Neuronal stem cell (in vitro differentiated cells): ENCODE measurements at regions not wholly inside any gene's neighbourhood (a gene's known extent, or its start where the extent isn't known, plus 50 kb on each side); places are given as distances from the start of the nearest gene placed in this dataset.
"Not testable (repeated sequence)": the region's sequence is repeated elsewhere in the genome, so short reads cannot be mapped to it uniquely, and the experiment has no call there.

Source experiments
- DNase-seq: peaks from one replicate; pipeline ENCODE4 v3.0.0-alpha.2; 2013; ENCODE audit warnings: low spot score
- H2AFZ ChIP-seq: one replicate; pipeline ENCODE4 v1.6.1; 2013; ENCODE audit warnings: mild to moderate bottlenecking, low read length, inconsistent platforms
- H2AK5ac ChIP-seq: 2 replicates; pipeline ENCODE4 v1.6.1; 2013; ENCODE audit warnings: low read depth, mild to moderate bottlenecking, inconsistent platforms, low read length, moderate library complexity, mixed read lengths
- H2BK120ac ChIP-seq: 2 replicates; pipeline ENCODE4 v1.6.1; 2013; ENCODE audit warnings: low read depth, mild to moderate bottlenecking, inconsistent platforms, low read length, moderate library complexity, mixed read lengths
- H2BK12ac ChIP-seq: one replicate; pipeline ENCODE4 v1.6.1; 2013; ENCODE audit warnings: low read length, inconsistent platforms
- H2BK15ac ChIP-seq: 2 replicates; pipeline ENCODE4 v1.6.1; 2013; ENCODE audit warnings: mild to moderate bottlenecking, low read length, inconsistent platforms, mixed read lengths
- H2BK5ac ChIP-seq: one replicate; pipeline ENCODE4 v1.6.1; 2013; ENCODE audit warnings: inconsistent platforms, mild to moderate bottlenecking, low read length, moderate library complexity
- H3K14ac ChIP-seq: one replicate; pipeline ENCODE4 v1.6.1; 2013; ENCODE audit warnings: low read length, inconsistent platforms
- H3K18ac ChIP-seq: 2 replicates; pipeline ENCODE4 v1.6.1; 2013; ENCODE audit warnings: low read length, inconsistent platforms
- H3K23ac ChIP-seq: 2 replicates; pipeline ENCODE4 v1.6.1; 2013; ENCODE audit warnings: low read depth, mild to moderate bottlenecking, mixed read lengths, low read length, inconsistent platforms; ENCODE audit not compliant: poor library complexity
- H3K27ac ChIP-seq: replicated peaks from 3 replicates; pipeline ENCODE4 v1.5.1; 2013; ENCODE audit warnings: low read length, inconsistent platforms
- H3K27me3 ChIP-seq, 3 experiments: 2 replicates each; pipeline ENCODE4 v1.6.1; 2013; ENCODE audit warnings: low read length in 3 of 3, mild to moderate bottlenecking in 2 of 3, inconsistent platforms in 1 of 3, low read depth in 1 of 3, mixed read lengths in 1 of 3, moderate library complexity in 1 of 3; ENCODE audit not compliant: control insufficient read depth in 3 of 3, insufficient read depth in 3 of 3
- H3K36me3 ChIP-seq, 2 donors: replicated peaks in 1 of 2; 2 replicates each; pipeline ENCODE4 v1.6.1; 2013; ENCODE audit warnings: low read length in 2 of 2; ENCODE audit not compliant: control insufficient read depth in 2 of 2, insufficient read depth in 2 of 2
- H3K4ac ChIP-seq: 2 replicates; pipeline ENCODE4 v1.6.1; 2013; ENCODE audit warnings: inconsistent platforms, mild to moderate bottlenecking, low read length, moderate library complexity
- H3K4me1 ChIP-seq, 2 donors: 1 replicate in 1 of 2; 2 replicates in 1 of 2; pipeline ENCODE4 v1.6.1; 2013; ENCODE audit warnings: low read length in 2 of 2, low read depth in 1 of 2; ENCODE audit not compliant: control insufficient read depth in 2 of 2, insufficient read depth in 1 of 2
- H3K4me2 ChIP-seq: one replicate; pipeline ENCODE4 v1.6.1; 2013; ENCODE audit warnings: mild to moderate bottlenecking, low read length, inconsistent platforms; ENCODE audit not compliant: insufficient read depth, poor library complexity, severe bottlenecking
- H3K4me3 ChIP-seq, 2 donors: 2 replicates each; pipeline ENCODE4 v1.5.1; 2013; ENCODE audit warnings: low read length in 2 of 2, mild to moderate bottlenecking in 2 of 2, inconsistent platforms in 1 of 2, moderate library complexity in 1 of 2
- H3K79me1 ChIP-seq: one replicate; pipeline ENCODE4 v1.6.1; 2013; ENCODE audit warnings: low read depth, mild to moderate bottlenecking, inconsistent platforms, low read length, moderate library complexity
- H3K9ac ChIP-seq: one replicate; pipeline ENCODE4 v1.6.1; 2013; ENCODE audit warnings: mild to moderate bottlenecking, low read depth, low read length, inconsistent platforms; ENCODE audit not compliant: poor library complexity
- H3K9me3 ChIP-seq, 2 donors: replicated peaks in 1 of 2; 2 replicates each; pipeline versions ENCODE3 to v1.6.1; 2013; ENCODE audit warnings: low read length in 2 of 2, mild to moderate bottlenecking in 2 of 2, inconsistent platforms in 1 of 2, low read depth in 1 of 2, mixed read lengths in 1 of 2, moderate library complexity in 1 of 2; ENCODE audit not compliant: control insufficient read depth in 2 of 2, insufficient read depth in 1 of 2
- H4K8ac ChIP-seq: one replicate; pipeline ENCODE4 v1.6.1; 2013; ENCODE audit warnings: low read depth, mild to moderate bottlenecking, inconsistent platforms, low read length, moderate library complexity
- H4K91ac ChIP-seq: one replicate; pipeline ENCODE4 v1.6.1; 2013; ENCODE audit warnings: low read length, low read depth, mild to moderate bottlenecking, inconsistent platforms; ENCODE audit not compliant: poor library complexity
- WGBS, 2 donors: extraction: QIAGEN DNeasy Blood & Tissue Kit; methylation state at CpG; one replicate each; pipeline ENCODE4 v1.1.7; 2013; ENCODE audit warnings: missing lambda C conversion rate in 2 of 2, mixed read lengths in 1 of 2; ENCODE audit not compliant: insufficient read length in 2 of 2, insufficient replicate concordance in 1 of 2; ENCODE audit errors: extremely low coverage in 2 of 2; 5-methylcytosine and 5-hydroxymethylcytosine counted together

GRCh38 chr16:16565326-16565725 lies 186.4 kb downstream of the NPIPA7 start:
- H3K79me1 ChIP-seq, H2BK5ac ChIP-seq, H2BK120ac ChIP-seq, H3K4me2 ChIP-seq, H3K4ac ChIP-seq, H4K8ac ChIP-seq, H3K9ac ChIP-seq, H2AFZ ChIP-seq, H2BK15ac ChIP-seq, H3K36me3 ChIP-seq, H3K14ac ChIP-seq, DNase-seq, H4K91ac ChIP-seq, H3K23ac ChIP-seq, H3K27me3 ChIP-seq, H3K18ac ChIP-seq, H2BK12ac ChIP-seq, H2AK5ac ChIP-seq, H3K4me3 ChIP-seq, H3K27ac ChIP-seq, H3K9me3 ChIP-seq, H3K4me1 ChIP-seq: not testable (repeated sequence)
- WGBS, 2 donors: no CpG with 5 or more reads among the region's 7 CpGs

- not testable (repeated sequence) for H2AK5ac ChIP-seq, H4K91ac ChIP-seq, H2BK5ac ChIP-seq, H3K27ac ChIP-seq, H3K4me2 ChIP-seq, DNase-seq, H2BK120ac ChIP-seq, H3K14ac ChIP-seq, H3K4me1 ChIP-seq, H3K18ac ChIP-seq, H3K23ac ChIP-seq, H3K9me3 ChIP-seq, H2BK15ac ChIP-seq, H3K79me1 ChIP-seq, H4K8ac ChIP-seq, H3K36me3 ChIP-seq, H2BK12ac ChIP-seq, H3K4ac ChIP-seq, H3K4me3 ChIP-seq, H2AFZ ChIP-seq, H3K9ac ChIP-seq, H3K27me3 ChIP-seq
- WGBS, 2 donors: no CpG with 5 or more reads among the region's 5 CpGs
These were observed 191.1 kb downstream of the NPIPA7 start for GRCh38 chr16:16570055-16570454.

- not testable (repeated sequence) for H3K23ac ChIP-seq, H3K4ac ChIP-seq, H3K4me2 ChIP-seq, H4K8ac ChIP-seq, H3K79me1 ChIP-seq, H3K36me3 ChIP-seq, H4K91ac ChIP-seq, H3K9ac ChIP-seq, H2AFZ ChIP-seq, H2BK120ac ChIP-seq, H2BK5ac ChIP-seq, H3K27me3 ChIP-seq, H2BK12ac ChIP-seq, H3K4me1 ChIP-seq, H3K18ac ChIP-seq, DNase-seq, H3K9me3 ChIP-seq, H3K14ac ChIP-seq, H2BK15ac ChIP-seq, H3K4me3 ChIP-seq, H3K27ac ChIP-seq, H2AK5ac ChIP-seq
- no CpG with 5 or more reads among the region's 2 CpGs for WGBS, 2 donors
These were observed 191.9 kb downstream of the NPIPA7 start for GRCh38 chr16:16570874-16571273.

- not testable (repeated sequence) for H2AK5ac ChIP-seq, H4K91ac ChIP-seq, H3K18ac ChIP-seq, H3K36me3 ChIP-seq, H2BK5ac ChIP-seq, H3K79me1 ChIP-seq, H4K8ac ChIP-seq, H3K9me3 ChIP-seq, H2BK15ac ChIP-seq, H3K23ac ChIP-seq, H3K4me3 ChIP-seq, H2BK120ac ChIP-seq, DNase-seq, H3K9ac ChIP-seq, H2AFZ ChIP-seq, H3K27ac ChIP-seq, H3K4me2 ChIP-seq, H3K27me3 ChIP-seq, H3K14ac ChIP-seq, H2BK12ac ChIP-seq, H3K4ac ChIP-seq, H3K4me1 ChIP-seq
- no CpG with 5 or more reads among the region's 10 CpGs for WGBS, 2 donors
These were observed 193.3 kb downstream of the NPIPA7 start for GRCh38 chr16:16572130-16572774.
